HepG2 (cell line): ENCODE measurements at regions not wholly inside any gene's neighbourhood (a gene's known extent, or its start where the extent isn't known, plus 50 kb on each side); places are given as distances from the start of the nearest gene placed in this dataset.

ENCODE experiments used
- ATAC-seq: fragments of 200-7000 bp; cut with Tn5 transposase; 3 replicates; pipeline ENCODE4 v1.9.1; 2020; ENCODE audit warnings: mild to moderate bottlenecking, moderate library complexity
- BruUV-seq: library from RNA; stranded (reverse); fragments of 400-500 nt; replicated peaks from 2 replicates; lab custom pipeline; 2021; lab: Mats Ljungman, UMichigan
- CTCF ChIA-PET: fragments of 300-600 bp; formaldehyde crosslinking; extraction: SDS; loops from one replicate; lab custom pipeline; 2021; ENCODE audit warnings: low total read pairs, inconsistent platforms, low intra/inter-chr PET ratio; lab: Yijun Ruan, JAX
- POLR2A ChIA-PET: fragments of 350-600 bp; sonication (Branson Sonifier 250); formaldehyde crosslinking; loops from one replicate; lab custom pipeline; 2020; ENCODE audit warnings: antibody characterized with exemption, inconsistent platforms; lab: Yijun Ruan, JAX
- DNase-seq: peaks from one replicate; pipeline ENCODE4 v3.0.0-alpha.2; 2015; ENCODE audit warnings: low spot score
- FAIRE-seq: peaks from 3 replicates; lab custom pipeline; 2011; peaks lifted over from hg19 to GRCh38; lab: Jason Lieb, UNC
- H2AFZ ChIP-seq: one replicate; pipeline ENCODE4 v1.6.1; 2011; ENCODE audit warnings: low read length, inconsistent platforms
- H3K27ac ChIP-seq: fragments of 300-600 bp; 3 replicates; pipeline ENCODE4 v1.8.0; 2011; ENCODE audit warnings: mixed run types, mild to moderate bottlenecking, mixed read lengths, low read length, inconsistent platforms; ENCODE audit not compliant: insufficient read depth; ENCODE audit errors: extremely low read length
- H3K27me3 ChIP-seq, 2 experiments: fragments of 200-600 bp in 1 of 2; 2 replicates in 1 of 2; 3 replicates in 1 of 2; pipeline versions ENCODE4 v1.6.0 to v1.8.0; 2011; ENCODE audit warnings: low read length in 2 of 2, mild to moderate bottlenecking in 2 of 2, moderate library complexity in 2 of 2, inconsistent platforms in 1 of 2; ENCODE audit not compliant: insufficient read depth in 2 of 2, control insufficient read depth in 1 of 2
- H3K36me3 ChIP-seq, 2 experiments: fragments of 200-600 bp in 1 of 2; replicated peaks in 1 of 2; 2 replicates in 1 of 2; 3 replicates in 1 of 2; pipeline versions ENCODE4 v1.5.1 to v1.8.0; 2011; ENCODE audit warnings: low read length in 2 of 2, inconsistent platforms in 1 of 2; ENCODE audit not compliant: insufficient read depth in 2 of 2, control insufficient read depth in 1 of 2
- H3K4me1 ChIP-seq: 2 replicates; pipeline ENCODE4 v1.5.1; 2012; ENCODE audit warnings: low read length, inconsistent platforms; ENCODE audit not compliant: insufficient read depth
- H3K4me2 ChIP-seq: 2 replicates; pipeline ENCODE4 v1.6.0; 2011; ENCODE audit warnings: low read depth, low read length, inconsistent platforms
- H3K4me3 ChIP-seq, 3 experiments: fragments of 200-600 bp in 1 of 3; sonication (generic), shearing (Covaris generic) in 1 of 3; replicated peaks in 1 of 3; 2 replicates each; pipeline ENCODE4 v1.5.1; 2011 to 2016; ENCODE audit warnings: low read length in 3 of 3, inconsistent platforms in 2 of 3, low read depth in 2 of 3, mild to moderate bottlenecking in 2 of 3, control low read depth in 1 of 3, mixed read lengths in 1 of 3; ENCODE audit not compliant: insufficient read depth in 1 of 3
- H3K79me2 ChIP-seq: one replicate; pipeline ENCODE4 v1.6.1; 2011; ENCODE audit warnings: low read length, inconsistent platforms; ENCODE audit not compliant: insufficient read depth
- H3K9ac ChIP-seq: 2 replicates; pipeline ENCODE4 v1.6.0; 2011; ENCODE audit warnings: mild to moderate bottlenecking, low read depth, low read length, inconsistent platforms; ENCODE audit not compliant: insufficient read depth
- H3K9me3 ChIP-seq: 2 replicates; pipeline ENCODE4 v1.5.1; 2012; ENCODE audit warnings: mild to moderate bottlenecking, low read length
- H4K20me1 ChIP-seq: 2 replicates; pipeline ENCODE4 v1.6.0; 2011; ENCODE audit warnings: inconsistent platforms, mild to moderate bottlenecking, low read length, moderate library complexity; ENCODE audit not compliant: insufficient read depth
- PHF20 ChIP-seq: sonication (generic); formaldehyde crosslinking; IDR thresholded peaks from 2 replicates; pipeline ENCODE4 v1.5.0; 2020; ENCODE audit warnings: mild to moderate bottlenecking, missing genetic modification reagents
- PTBP1 ChIP-seq: fragments of 200-400 bp; formaldehyde crosslinking; IDR thresholded peaks from 2 replicates; pipeline ENCODE4 v1.6.1; 2018; ENCODE audit warnings: low read length, low read depth; ENCODE audit not compliant: poor library complexity, severe bottlenecking
- ZNF678 ChIP-seq: sonication (generic); formaldehyde crosslinking; IDR thresholded peaks from 2 replicates; pipeline ENCODE4 v1.4.0; 2020; ENCODE audit warnings: mild to moderate bottlenecking, missing genetic modification reagents
- WGBS: methylation state at CpG from one replicate; pipeline ENCODE4 v1.1.6; 2017; ENCODE audit warnings: low lambda C conversion rate; 5-methylcytosine and 5-hydroxymethylcytosine counted together
- in situ Hi-C: cut with HindIII; loops from 2 replicates; pipeline ENCODE4 v1.10.0; 2017; ENCODE audit warnings: low pct_unique_long_range_greater_than_20kb; ENCODE audit not compliant: extremely low pct_ligation_motif_present
- intact Hi-C: fragments of 100-400 bp; cut with micrococcal nuclease; formaldehyde crosslinking; loops from one replicate; pipeline ENCODE4 v1.10.0; 2022; ENCODE audit not compliant: unreplicated experiment
- TF ChIP-seq, protein P1 (sequence below): sonication (generic); formaldehyde crosslinking; IDR thresholded peaks from 2 replicates; pipeline ENCODE4 v1.4.0; 2020; ENCODE audit warnings: low read depth, mild to moderate bottlenecking, missing genetic modification reagents
- TF ChIP-seq, protein P2 (sequence below): sonication (generic); formaldehyde crosslinking; IDR thresholded peaks from 2 replicates; pipeline ENCODE4 v1.5.0; 2020; ENCODE audit warnings: mild to moderate bottlenecking, missing genetic modification reagents
- TF ChIP-seq, protein P3 (sequence below): sonication (generic); formaldehyde crosslinking; IDR thresholded peaks from 2 replicates; pipeline ENCODE4 v1.4.0; 2020; ENCODE audit warnings: missing genetic modification reagents

DNA sequence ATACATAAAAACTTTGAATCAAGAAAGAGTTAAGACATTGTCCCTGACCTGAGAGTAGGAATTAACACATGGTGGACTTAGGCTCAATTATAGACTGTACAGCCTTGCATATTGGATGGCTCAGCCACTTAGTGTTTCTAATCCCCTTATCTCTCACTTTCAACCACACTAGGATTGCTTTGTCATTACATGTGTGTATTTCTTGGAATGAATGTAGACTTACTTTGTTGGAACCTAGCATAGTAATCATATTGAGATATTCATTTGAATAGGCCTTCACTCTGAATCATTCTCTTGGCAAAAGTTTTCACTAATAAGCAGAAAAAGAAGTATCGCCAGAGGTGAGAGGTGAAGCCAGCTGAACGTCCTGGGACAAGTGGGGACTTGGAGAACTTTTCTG is 1973.9 kb upstream of the FLRT2 start:
- Histone ChIP-seq H3K4me1 (no peaks in the 10 kb centered on the region), H3K9me3 (peaks cover 39% of the 10 kb centered on the region), H3K36me3 (no peaks in the 10 kb centered on the region), H3K79me2 (no peaks in the 10 kb centered on the region), H3K4me2 (no peak overlapping the region), H3K4me3 (no peak overlapping the region), H3K27me3 (no peaks in the 10 kb centered on the region), H3K27ac (no peak overlapping the region), H4K20me1 (no peaks in the 10 kb centered on the region), H3K9ac (no peak overlapping the region), H2AFZ (no peak overlapping the region)
- ChIA-PET POLR2A (no interaction called here), CTCF (no interaction called here)
- no TSS peak for BruUV-seq
- DNase-seq: no peak
- ATAC-seq: no peak
- WGBS: 83% methylated on average over 2 of the region's 2 CpGs
- TF ChIP-seq ZNF678 (CRISPR knock-in tag) (no peak), PTBP1 (no peak), PHF20 (CRISPR knock-in tag) (no peak)
- TF ChIP-seq, protein P1, sequence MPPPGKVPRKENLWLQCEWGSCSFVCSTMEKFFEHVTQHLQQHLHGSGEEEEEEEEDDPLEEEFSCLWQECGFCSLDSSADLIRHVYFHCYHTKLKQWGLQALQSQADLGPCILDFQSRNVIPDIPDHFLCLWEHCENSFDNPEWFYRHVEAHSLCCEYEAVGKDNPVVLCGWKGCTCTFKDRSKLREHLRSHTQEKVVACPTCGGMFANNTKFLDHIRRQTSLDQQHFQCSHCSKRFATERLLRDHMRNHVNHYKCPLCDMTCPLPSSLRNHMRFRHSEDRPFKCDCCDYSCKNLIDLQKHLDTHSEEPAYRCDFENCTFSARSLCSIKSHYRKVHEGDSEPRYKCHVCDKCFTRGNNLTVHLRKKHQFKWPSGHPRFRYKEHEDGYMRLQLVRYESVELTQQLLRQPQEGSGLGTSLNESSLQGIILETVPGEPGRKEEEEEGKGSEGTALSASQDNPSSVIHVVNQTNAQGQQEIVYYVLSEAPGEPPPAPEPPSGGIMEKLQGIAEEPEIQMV (CRISPR knock-in tag): no peak
- TF ChIP-seq, protein P2, sequence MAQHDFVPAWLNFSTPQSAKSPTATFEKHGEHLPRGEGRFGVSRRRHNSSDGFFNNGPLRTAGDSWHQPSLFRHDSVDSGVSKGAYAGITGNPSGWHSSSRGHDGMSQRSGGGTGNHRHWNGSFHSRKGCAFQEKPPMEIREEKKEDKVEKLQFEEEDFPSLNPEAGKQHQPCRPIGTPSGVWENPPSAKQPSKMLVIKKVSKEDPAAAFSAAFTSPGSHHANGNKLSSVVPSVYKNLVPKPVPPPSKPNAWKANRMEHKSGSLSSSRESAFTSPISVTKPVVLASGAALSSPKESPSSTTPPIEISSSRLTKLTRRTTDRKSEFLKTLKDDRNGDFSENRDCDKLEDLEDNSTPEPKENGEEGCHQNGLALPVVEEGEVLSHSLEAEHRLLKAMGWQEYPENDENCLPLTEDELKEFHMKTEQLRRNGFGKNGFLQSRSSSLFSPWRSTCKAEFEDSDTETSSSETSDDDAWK (CRISPR knock-in tag): no peak
- TF ChIP-seq, protein P3, sequence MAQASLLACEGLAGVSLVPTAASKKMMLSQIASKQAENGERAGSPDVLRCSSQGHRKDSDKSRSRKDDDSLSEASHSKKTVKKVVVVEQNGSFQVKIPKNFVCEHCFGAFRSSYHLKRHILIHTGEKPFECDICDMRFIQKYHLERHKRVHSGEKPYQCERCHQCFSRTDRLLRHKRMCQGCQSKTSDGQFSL (CRISPR knock-in tag): no peak
- FAIRE-seq: no peak
- intact Hi-C loops (no loop called here), in situ Hi-C loops (no loop called here)
